SU-DHL-6 (cell line): ENCODE measurements at regions not wholly inside any gene's neighbourhood (a gene's known extent, or its start where the extent isn't known, plus 50 kb on each side); places are given as distances from the start of the nearest gene placed in this dataset.

Experiments
- H2AFZ ChIP-seq: fragments of 200-600 bp; sonication (generic); 2 replicates; pipeline ENCODE4 v1.6.1; 2014; ENCODE audit warnings: low read depth, mild to moderate bottlenecking, moderate library complexity, mixed read lengths, antibody characterized with exemption, low read length; ENCODE audit not compliant: severe bottlenecking
- H3F3A ChIP-seq: fragments of 200-600 bp; shearing (Covaris generic); 2 replicates; pipeline ENCODE4 v1.6.0; 2016; ENCODE audit warnings: antibody characterized with exemption, mild to moderate bottlenecking; ENCODE audit not compliant: insufficient read depth
- H3K27ac ChIP-seq: fragments of 200-600 bp; sonication (generic); 2 replicates; pipeline ENCODE4 v1.5.1; 2016; ENCODE audit warnings: low read depth, mild to moderate bottlenecking, low read length, moderate library complexity, mixed read lengths
- H3K27me3 ChIP-seq: fragments of 200-600 bp; sonication (generic), shearing (Covaris generic); 2 replicates; pipeline ENCODE4 v1.6.0; 2014; ENCODE audit warnings: mild to moderate bottlenecking, low read length
- H3K36me3 ChIP-seq: fragments of 200-600 bp; sonication (generic); 2 replicates; pipeline ENCODE4 v1.6.1; 2014; ENCODE audit warnings: mild to moderate bottlenecking, low read length, mixed read lengths
- H3K4me2 ChIP-seq: fragments of 300-600, 200-600 bp; shearing (Covaris generic), sonication (generic); 2 replicates; pipeline ENCODE4 v1.6.0; 2014; ENCODE audit warnings: low read length, low read depth, mild to moderate bottlenecking; ENCODE audit not compliant: poor library complexity, severe bottlenecking
- H3K4me3 ChIP-seq: fragments of 200-600 bp; sonication (generic); 2 replicates; pipeline ENCODE4 v1.5.1; 2014; ENCODE audit warnings: antibody characterized with exemption, low read length, mild to moderate bottlenecking, mixed read lengths; ENCODE audit not compliant: insufficient read depth, poor library complexity, severe bottlenecking
- H3K79me2 ChIP-seq: fragments of 200-600 bp; sonication (generic); 2 replicates; pipeline ENCODE4 v1.6.1; 2014; ENCODE audit warnings: mild to moderate bottlenecking, low read length, moderate library complexity; ENCODE audit not compliant: insufficient read depth
- H3K9ac ChIP-seq: fragments of 200-600 bp; sonication (generic); 2 replicates; pipeline ENCODE4 v1.7.0; 2014; ENCODE audit warnings: mild to moderate bottlenecking, low read length
- H3K9me2 ChIP-seq: fragments of 200-600 bp; sonication (generic); replicated peaks from 2 replicates; pipeline ENCODE4 v1.6.1; 2014; ENCODE audit warnings: low read length; ENCODE audit not compliant: insufficient read depth
- H3K9me3 ChIP-seq: fragments of 200-600 bp; sonication (generic); 2 replicates; pipeline ENCODE4 v1.6.1; 2014; ENCODE audit warnings: low read length, mixed read lengths; ENCODE audit not compliant: insufficient read depth
- H4K20me1 ChIP-seq: fragments of 200-600 bp; sonication (generic); 2 replicates; pipeline ENCODE4 v1.6.1; 2014; ENCODE audit warnings: low read depth, mild to moderate bottlenecking, antibody characterized with exemption, low read length, moderate library complexity, mixed read lengths
- CTCF ChIP-seq: fragments of 200-600 bp; sonication (generic); IDR thresholded peaks from one replicate; pipeline ENCODE4 v1.5.1; 2017; ENCODE audit warnings: antibody characterized with exemption, mild to moderate bottlenecking, low read length, moderate library complexity; ENCODE audit not compliant: insufficient read depth, poor library complexity, severe bottlenecking
- EZH2phosphoT487 ChIP-seq: fragments of 200-600 bp; sonication (generic), shearing (Covaris generic); conservative IDR thresholded peaks from 2 replicates; pipeline ENCODE4 v1.6.1; 2018; ENCODE audit warnings: mild to moderate bottlenecking, antibody characterized with exemption, low read length, moderate library complexity, mixed read lengths

- Histone ChIP-seq H3K4me3 (no peak overlapping the region), H3K9ac (no peak overlapping the region), H4K20me1 (no peaks in the 10 kb centered on the region), H3F3A (no peaks in the 10 kb centered on the region), H3K9me3 (no peaks in the 10 kb centered on the region), H2AFZ (no peak overlapping the region), H3K9me2 (no peaks in the 10 kb centered on the region), H3K36me3 (no peaks in the 10 kb centered on the region), H3K27me3 (no peaks in the 10 kb centered on the region), H3K4me2 (no peak overlapping the region), H3K27ac (no peak overlapping the region), H3K79me2 (no peaks in the 10 kb centered on the region)
- TF ChIP-seq EZH2phosphoT487 (no peak), CTCF (no peak)
These were observed 151.1 kb upstream of the OSTN start for GRCh38 chr3:191047930-191048329.

- Histone ChIP-seq H3K27ac (no peak overlapping the region), H3F3A (no peaks in the 10 kb centered on the region), H3K9ac (no peak overlapping the region), H3K79me2 (no peaks in the 10 kb centered on the region), H3K9me2 (no peaks in the 10 kb centered on the region), H3K9me3 (no peaks in the 10 kb centered on the region), H3K4me3 (no peak overlapping the region), H2AFZ (no peak overlapping the region), H3K4me2 (no peak overlapping the region), H3K27me3 (no peaks in the 10 kb centered on the region), H3K36me3 (no peaks in the 10 kb centered on the region), H4K20me1 (no peaks in the 10 kb centered on the region)
- TF ChIP-seq CTCF (no peak), EZH2phosphoT487 (no peak)
These were observed 168.1 kb upstream of the OSTN start for GRCh38 chr3:191030929-191031328.

- no peak overlapping the region for H3K4me3 ChIP-seq
- H3K9me3 ChIP-seq = no peaks in the 10 kb centered on the region
- no peaks in the 10 kb centered on the region for H3K9me2 ChIP-seq
- no peaks in the 10 kb centered on the region for H3F3A ChIP-seq
- no peaks in the 10 kb centered on the region for H3K36me3 ChIP-seq
- H3K9ac ChIP-seq = no peak overlapping the region
- H3K27me3 ChIP-seq = no peaks in the 10 kb centered on the region
- H4K20me1 ChIP-seq = no peaks in the 10 kb centered on the region
- H2AFZ ChIP-seq = no peak overlapping the region
- no peak overlapping the region for H3K4me2 ChIP-seq
- H3K27ac ChIP-seq = no peak overlapping the region
- TF ChIP-seq CTCF = no peak
- no peak for TF ChIP-seq EZH2phosphoT487
- H3K79me2 ChIP-seq = no peaks in the 10 kb centered on the region
These were observed 168.0 kb upstream of the GMNC start for GRCh38 chr3:191030491-191030890.

GRCh38 chr3:191026746-191027145 lies 164.3 kb upstream of the GMNC start:
- no peak overlapping the region for H3K4me2 ChIP-seq
- H3K4me3 ChIP-seq = no peak overlapping the region
- H3K9me3 ChIP-seq = no peaks in the 10 kb centered on the region
- no peaks in the 10 kb centered on the region for H3K36me3 ChIP-seq
- H3K9ac ChIP-seq = no peak overlapping the region
- no peaks in the 10 kb centered on the region for H4K20me1 ChIP-seq
- H3K9me2 ChIP-seq = no peaks in the 10 kb centered on the region
- H2AFZ ChIP-seq = no peak overlapping the region
- TF ChIP-seq CTCF (no peak), EZH2phosphoT487 (no peak)
- no peak overlapping the region for H3K27ac ChIP-seq
- H3K79me2 ChIP-seq = no peaks in the 10 kb centered on the region
- H3K27me3 ChIP-seq = no peaks in the 10 kb centered on the region
- H3F3A ChIP-seq = no peaks in the 10 kb centered on the region
